ENCODE measurements at regions not wholly inside any gene's neighbourhood (a gene's known extent, or its start where the extent isn't known, plus 50 kb on each side); places are given as distances from the start of the nearest gene placed in this dataset.

DNA sequence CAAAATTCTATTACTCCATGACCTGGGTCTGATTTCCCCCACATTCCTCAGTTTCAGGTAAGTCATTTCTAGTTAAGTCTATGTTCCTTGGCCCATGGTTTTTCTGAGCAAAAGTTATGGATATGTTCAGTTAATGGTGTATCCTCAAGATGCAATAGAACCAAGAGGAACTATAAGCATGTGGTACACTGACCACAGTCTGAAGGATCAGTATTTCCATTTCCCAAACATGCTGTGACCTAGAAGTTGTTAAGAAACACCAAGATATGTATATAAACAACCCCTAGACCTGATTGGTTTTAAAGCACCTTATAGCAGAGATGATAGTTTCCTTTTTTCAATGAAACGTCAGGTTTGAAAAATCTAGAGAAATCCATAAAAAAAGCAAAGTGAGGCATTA is 94.2 kb upstream of the ABCB5 start:
- H3K27me3 ChIP-seq (ENCODE audit: insufficient read depth), result no peaks in the 10 kb centered on the region
- H3K27ac Mint-ChIP-seq, result no peak overlapping the region
- no peak overlapping the region for H3K4me3 Mint-ChIP-seq
- no peak overlapping the region for H3K4me3 ChIP-seq
- H3K79me2 ChIP-seq (replicated peaks; ENCODE audit: insufficient read depth), result no peaks in the 10 kb centered on the region
- H3K9me3 Mint-ChIP-seq, result peaks cover 3% of the 10 kb centered on the region; the same call in 1 of the 3 replicates
- no peaks in the 10 kb centered on the region for H3F3A ChIP-seq (replicated peaks; ENCODE audit: low read depth)
- no peak overlapping the region for H2AFZ ChIP-seq
- H3K4me2 ChIP-seq, result no peak overlapping the region
- H3K36me3 Mint-ChIP-seq (ENCODE audit: low read depth), result no peaks in the 10 kb centered on the region
- H3K27me3 Mint-ChIP-seq (ENCODE audit: insufficient read depth, low read depth, poor library complexity), result no peaks in the 10 kb centered on the region
- no peaks in the 10 kb centered on the region for H4K20me1 ChIP-seq (replicated peaks; ENCODE audit: insufficient read depth)
- DNase-seq (ENCODE audit: low spot score) (no peak), ATAC-seq (no peak)
- TF ChIP-seq EZH2 (IDR thresholded peaks at IDR 0.05; ENCODE audit: low read depth, unreplicated experiment) (no peak), CTCF (conservative IDR thresholded peaks at IDR 0.05; ENCODE audit: low read depth in 2 of 2) (no peak), STAT1 (IDR thresholded peaks at IDR 0.05; ENCODE audit: unreplicated experiment) (no peak), ZNF331 (CRISPR knock-in tag; IDR thresholded peaks at IDR 0.05; ENCODE audit: low read depth) (no peak)
- no peaks in the 10 kb centered on the region for H3K9me2 ChIP-seq (ENCODE audit: insufficient read depth)
- H3K27ac ChIP-seq (ENCODE audit: low read depth), result no peak overlapping the region
- no peaks in the 10 kb centered on the region for H3K36me3 ChIP-seq (ENCODE audit: insufficient read depth)
- no peaks in the 10 kb centered on the region for H3K4me1 ChIP-seq (ENCODE audit: insufficient read depth)
- no peaks in the 10 kb centered on the region for H3K4me1 Mint-ChIP-seq

DNA sequence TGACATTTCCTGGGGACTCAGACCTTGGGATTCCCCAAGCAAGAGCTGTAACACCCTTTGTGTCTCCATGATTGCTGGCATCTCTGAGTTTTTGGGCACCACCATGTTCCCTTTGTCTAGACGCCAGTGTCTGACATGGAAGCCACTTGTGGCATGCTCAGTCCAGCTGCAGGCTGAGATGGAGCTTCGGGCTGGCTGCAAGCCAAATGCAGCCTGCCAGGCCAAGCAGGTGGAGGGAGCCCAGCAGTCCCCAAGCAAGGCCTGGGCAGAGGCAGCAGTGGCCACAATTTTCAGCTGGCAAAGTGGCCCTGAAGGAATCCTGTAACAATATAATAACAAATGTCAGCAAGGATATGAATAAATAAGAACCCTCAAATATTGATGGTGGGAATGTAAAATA is 86.2 kb upstream of the ABCB5 start:
- H3K9me3 Mint-ChIP-seq, result peaks cover 20% of the 10 kb centered on the region
- ATAC-seq (no peak), DNase-seq (ENCODE audit: low spot score) (no peak)
- Histone ChIP-seq H3K27ac (ENCODE audit: low read depth) (no peak overlapping the region), H3K36me3 (ENCODE audit: insufficient read depth) (no peaks in the 10 kb centered on the region), H2AFZ (no peak overlapping the region), H3K4me2 (no peak overlapping the region), H4K20me1 (replicated peaks; ENCODE audit: insufficient read depth) (no peaks in the 10 kb centered on the region), H3K4me3 (no peak overlapping the region), H3F3A (replicated peaks; ENCODE audit: low read depth) (no peaks in the 10 kb centered on the region), H3K27me3 (ENCODE audit: insufficient read depth) (no peaks in the 10 kb centered on the region), H3K9me2 (ENCODE audit: insufficient read depth) (no peaks in the 10 kb centered on the region), H3K4me1 (ENCODE audit: insufficient read depth) (no peaks in the 10 kb centered on the region), H3K79me2 (replicated peaks; ENCODE audit: insufficient read depth) (no peaks in the 10 kb centered on the region)
- peaks cover 12% of the 10 kb centered on the region; the same call in 2 of the 3 replicates for H3K36me3 Mint-ChIP-seq (ENCODE audit: low read depth)
- H3K4me1 Mint-ChIP-seq, result no peaks in the 10 kb centered on the region
- H3K27me3 Mint-ChIP-seq (ENCODE audit: insufficient read depth, low read depth, poor library complexity), result no peaks in the 10 kb centered on the region
- H3K4me3 Mint-ChIP-seq, result no peak overlapping the region
- H3K27ac Mint-ChIP-seq, result no peak overlapping the region
- TF ChIP-seq JUNB (IDR thresholded peaks at IDR 0.05; ENCODE audit: unreplicated experiment), result no peak
- TF ChIP-seq POLR2AphosphoS5 (IDR thresholded peaks at IDR 0.05; ENCODE audit: low read depth), result no peak
- TF ChIP-seq, protein P1, sequence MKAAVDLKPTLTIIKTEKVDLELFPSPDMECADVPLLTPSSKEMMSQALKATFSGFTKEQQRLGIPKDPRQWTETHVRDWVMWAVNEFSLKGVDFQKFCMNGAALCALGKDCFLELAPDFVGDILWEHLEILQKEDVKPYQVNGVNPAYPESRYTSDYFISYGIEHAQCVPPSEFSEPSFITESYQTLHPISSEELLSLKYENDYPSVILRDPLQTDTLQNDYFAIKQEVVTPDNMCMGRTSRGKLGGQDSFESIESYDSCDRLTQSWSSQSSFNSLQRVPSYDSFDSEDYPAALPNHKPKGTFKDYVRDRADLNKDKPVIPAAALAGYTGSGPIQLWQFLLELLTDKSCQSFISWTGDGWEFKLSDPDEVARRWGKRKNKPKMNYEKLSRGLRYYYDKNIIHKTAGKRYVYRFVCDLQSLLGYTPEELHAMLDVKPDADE (IDR thresholded peaks at IDR 0.05), result no peak
- TF ChIP-seq, protein P2, sequence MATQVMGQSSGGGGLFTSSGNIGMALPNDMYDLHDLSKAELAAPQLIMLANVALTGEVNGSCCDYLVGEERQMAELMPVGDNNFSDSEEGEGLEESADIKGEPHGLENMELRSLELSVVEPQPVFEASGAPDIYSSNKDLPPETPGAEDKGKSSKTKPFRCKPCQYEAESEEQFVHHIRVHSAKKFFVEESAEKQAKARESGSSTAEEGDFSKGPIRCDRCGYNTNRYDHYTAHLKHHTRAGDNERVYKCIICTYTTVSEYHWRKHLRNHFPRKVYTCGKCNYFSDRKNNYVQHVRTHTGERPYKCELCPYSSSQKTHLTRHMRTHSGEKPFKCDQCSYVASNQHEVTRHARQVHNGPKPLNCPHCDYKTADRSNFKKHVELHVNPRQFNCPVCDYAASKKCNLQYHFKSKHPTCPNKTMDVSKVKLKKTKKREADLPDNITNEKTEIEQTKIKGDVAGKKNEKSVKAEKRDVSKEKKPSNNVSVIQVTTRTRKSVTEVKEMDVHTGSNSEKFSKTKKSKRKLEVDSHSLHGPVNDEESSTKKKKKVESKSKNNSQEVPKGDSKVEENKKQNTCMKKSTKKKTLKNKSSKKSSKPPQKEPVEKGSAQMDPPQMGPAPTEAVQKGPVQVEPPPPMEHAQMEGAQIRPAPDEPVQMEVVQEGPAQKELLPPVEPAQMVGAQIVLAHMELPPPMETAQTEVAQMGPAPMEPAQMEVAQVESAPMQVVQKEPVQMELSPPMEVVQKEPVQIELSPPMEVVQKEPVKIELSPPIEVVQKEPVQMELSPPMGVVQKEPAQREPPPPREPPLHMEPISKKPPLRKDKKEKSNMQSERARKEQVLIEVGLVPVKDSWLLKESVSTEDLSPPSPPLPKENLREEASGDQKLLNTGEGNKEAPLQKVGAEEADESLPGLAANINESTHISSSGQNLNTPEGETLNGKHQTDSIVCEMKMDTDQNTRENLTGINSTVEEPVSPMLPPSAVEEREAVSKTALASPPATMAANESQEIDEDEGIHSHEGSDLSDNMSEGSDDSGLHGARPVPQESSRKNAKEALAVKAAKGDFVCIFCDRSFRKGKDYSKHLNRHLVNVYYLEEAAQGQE (IDR thresholded peaks at IDR 0.05; ENCODE audit: unreplicated experiment), result no peak
- no peak for TF ChIP-seq EZH2 (IDR thresholded peaks at IDR 0.05; ENCODE audit: low read depth, unreplicated experiment)
- TF ChIP-seq ZNF462 (CRISPR knock-in tag; IDR thresholded peaks at IDR 0.05), result no peak
